IMR-90 (cell line): ENCODE measurements at regions not wholly inside any gene's neighbourhood (a gene's known extent, or its start where the extent isn't known, plus 50 kb on each side); places are given as distances from the start of the nearest gene placed in this dataset.

Source experiments
- ATAC-seq: fragments of 200-7000 bp; cut with Tn5 transposase; 2 replicates; pipeline ENCODE4 v1.9.1; 2020; ENCODE audit warnings: low read depth, mild to moderate bottlenecking, moderate library complexity
- BruUV-seq: library from RNA; stranded (reverse); fragments of 400-500 nt; replicated peaks from 2 replicates; lab custom pipeline; 2021; lab: Mats Ljungman, UMichigan
- CTCF ChIA-PET: fragments of 300-600 bp; formaldehyde crosslinking; extraction: SDS; loops from one replicate; lab custom pipeline; 2021; ENCODE audit warnings: antibody characterized with exemption; lab: Yijun Ruan, JAX
- POLR2A ChIA-PET: fragments of 300-600 bp; sonication (Branson Sonifier 250); formaldehyde crosslinking; loops from one replicate; lab custom pipeline; 2022; ENCODE audit warnings: antibody characterized with exemption; ENCODE audit not compliant: unreplicated experiment; lab: Charles Lee
- DNase-seq: peaks from one replicate; pipeline ENCODE4 v3.0.0; 2013
- H2AFZ ChIP-seq: replicated peaks from 2 replicates; pipeline ENCODE3; 2013; ENCODE audit warnings: low read length, mild to moderate bottlenecking; ENCODE audit not compliant: poor library complexity
- H2AK5ac ChIP-seq: 2 replicates; pipeline ENCODE4 v1.6.1; 2013; ENCODE audit warnings: low read depth, low read length, inconsistent platforms
- H2AK9ac ChIP-seq: replicated peaks from 2 replicates; pipeline ENCODE3; 2013; ENCODE audit warnings: mild to moderate bottlenecking, low read depth, low read length, moderate library complexity; ENCODE audit not compliant: poor library complexity
- H2BK120ac ChIP-seq: 2 replicates; pipeline ENCODE4 v1.6.1; 2013; ENCODE audit warnings: low read depth, low read length, inconsistent platforms
- H2BK15ac ChIP-seq: 3 replicates; pipeline ENCODE4 v1.6.1; 2013; ENCODE audit warnings: low read depth, low read length, inconsistent platforms
- H2BK20ac ChIP-seq: 2 replicates; pipeline ENCODE4 v1.6.1; 2013; ENCODE audit warnings: low read depth, mild to moderate bottlenecking, inconsistent platforms, low read length, moderate library complexity
- H2BK5ac ChIP-seq: 2 replicates; pipeline ENCODE4 v1.6.1; 2013; ENCODE audit warnings: mild to moderate bottlenecking, low read depth, low read length, inconsistent platforms; ENCODE audit not compliant: poor library complexity, severe bottlenecking
- H3K14ac ChIP-seq: replicated peaks from 2 replicates; pipeline ENCODE4 v1.6.1; 2013; ENCODE audit warnings: low read depth, low read length, inconsistent platforms
- H3K18ac ChIP-seq: 2 replicates; pipeline ENCODE4 v1.6.1; 2013; ENCODE audit warnings: low read depth, low read length, control low read depth
- H3K23ac ChIP-seq: 2 replicates; pipeline ENCODE4 v1.6.1; 2013; ENCODE audit warnings: low read depth, low read length, inconsistent platforms
- H3K27ac ChIP-seq: 2 replicates; pipeline ENCODE4 v1.5.1; 2013; ENCODE audit warnings: mild to moderate bottlenecking, control low read depth, low read length; ENCODE audit not compliant: insufficient read depth
- H3K27me3 ChIP-seq: 2 replicates; pipeline ENCODE4 v1.6.1; 2013; ENCODE audit warnings: low read length; ENCODE audit not compliant: control insufficient read depth, insufficient read depth
- H3K36me3 ChIP-seq: 2 replicates; pipeline ENCODE4 v1.6.1; 2013; ENCODE audit warnings: low read length, mixed read lengths; ENCODE audit not compliant: control insufficient read depth, insufficient read depth
- H3K4ac ChIP-seq: 2 replicates; pipeline ENCODE4 v1.6.1; 2013; ENCODE audit warnings: low read depth, low read length, inconsistent platforms
- H3K4me1 ChIP-seq: 2 replicates; pipeline ENCODE4 v1.6.1; 2013; ENCODE audit warnings: low read length, mixed read lengths; ENCODE audit not compliant: control insufficient read depth, insufficient read depth
- H3K4me2 ChIP-seq: 2 replicates; pipeline ENCODE4 v1.6.1; 2013; ENCODE audit warnings: low read depth, mild to moderate bottlenecking, control low read depth, low read length, moderate library complexity
- H3K4me3 ChIP-seq: 2 replicates; pipeline ENCODE4 v1.5.1; 2013; ENCODE audit warnings: low read depth, mild to moderate bottlenecking, control low read depth, low read length, moderate library complexity; ENCODE audit not compliant: insufficient read depth
- H3K56ac ChIP-seq: 2 replicates; pipeline ENCODE4 v1.6.1; 2013; ENCODE audit warnings: low read length, inconsistent platforms; ENCODE audit not compliant: insufficient read depth; ENCODE audit errors: extremely low read depth
- H3K79me1 ChIP-seq, 2 experiments: 2 replicates each; pipeline ENCODE4 v1.6.1; 2013; ENCODE audit warnings: low read length in 2 of 2, inconsistent platforms in 1 of 2, low read depth in 1 of 2
- H3K9ac ChIP-seq: 2 replicates; pipeline ENCODE4 v1.6.1; 2013; ENCODE audit warnings: low read depth, low read length, control low read depth
- H3K9me1 ChIP-seq: 2 replicates; pipeline ENCODE4 v1.6.1; 2013; ENCODE audit warnings: low read length, inconsistent platforms; ENCODE audit not compliant: insufficient read depth
- H3K9me3 ChIP-seq: 2 replicates; pipeline ENCODE4 v1.6.1; 2013; ENCODE audit warnings: low read length; ENCODE audit not compliant: control insufficient read depth, insufficient read depth
- H4K20me1 ChIP-seq: 2 replicates; pipeline ENCODE4 v1.6.1; 2013; ENCODE audit warnings: low read length, inconsistent platforms; ENCODE audit not compliant: insufficient read depth
- H4K5ac ChIP-seq: 2 replicates; pipeline ENCODE4 v1.6.1; 2013; ENCODE audit warnings: mild to moderate bottlenecking, low read depth, low read length, control low read depth
- H4K8ac ChIP-seq, 2 experiments: 2 replicates each; pipeline ENCODE4 v1.6.1; 2013; ENCODE audit warnings: low read depth in 2 of 2, low read length in 2 of 2, control low read depth in 1 of 2, inconsistent platforms in 1 of 2
- H4K91ac ChIP-seq: 2 replicates; pipeline ENCODE4 v1.6.1; 2013; ENCODE audit warnings: low read depth, low read length, inconsistent platforms; ENCODE audit not compliant: insufficient read depth
- BHLHE40 ChIP-seq: fragments of 150-350 bp; IDR thresholded peaks from 2 replicates; pipeline ENCODE4 v1.6.1; 2016; ENCODE audit warnings: mild to moderate bottlenecking, low read depth, low read length
- CEBPB ChIP-seq: IDR thresholded peaks from 2 replicates; pipeline ENCODE4 v1.6.1; 2012; ENCODE audit warnings: low read depth, low read length, improper control_type of control experiment
- CHD1 ChIP-seq: IDR thresholded peaks from 2 replicates; pipeline ENCODE4 v1.6.1; 2012; ENCODE audit warnings: low read depth, low read length, improper control_type of control experiment
- CTCF ChIP-seq: conservative IDR thresholded peaks from 2 replicates; pipeline ENCODE4 v1.5.1; 2012; ENCODE audit warnings: mild to moderate bottlenecking, low read depth, low read length, improper control_type of control experiment
- ELK1 ChIP-seq: fragments of 150-350 bp; IDR thresholded peaks from 2 replicates; pipeline ENCODE4 v1.6.1; 2016; ENCODE audit warnings: low read depth, mild to moderate bottlenecking, low read length, moderate library complexity, borderline replicate concordance
- FOS ChIP-seq: fragments of 150-350 bp; IDR thresholded peaks from 2 replicates; pipeline ENCODE4 v1.6.1; 2016; ENCODE audit warnings: low read depth, low read length
- MAFK ChIP-seq: IDR thresholded peaks from 2 replicates; pipeline ENCODE4 v1.6.1; 2012; ENCODE audit warnings: low read depth, low read length, improper control_type of control experiment
- MAZ ChIP-seq: IDR thresholded peaks from 2 replicates; pipeline ENCODE4 v1.6.1; 2012; ENCODE audit warnings: low read depth, mild to moderate bottlenecking, low read length, improper control_type of control experiment, moderate library complexity, borderline replicate concordance
- MXI1 ChIP-seq: IDR thresholded peaks from 2 replicates; pipeline ENCODE4 v1.6.1; 2012; ENCODE audit warnings: low read depth, mild to moderate bottlenecking, low read length, moderate library complexity, borderline replicate concordance
- NFE2L2 ChIP-seq: fragments of 150-350 bp; IDR thresholded peaks from 2 replicates; pipeline ENCODE4 v1.6.1; 2016; ENCODE audit warnings: low read depth, mild to moderate bottlenecking, low read length
- POLR2A ChIP-seq: IDR thresholded peaks from 2 replicates; pipeline ENCODE4 v1.6.1; 2012; ENCODE audit warnings: mild to moderate bottlenecking, low read depth, low read length
- RAD21 ChIP-seq: IDR thresholded peaks from 2 replicates; pipeline ENCODE4 v1.6.1; 2012; ENCODE audit warnings: low read length, improper control_type of control experiment
- RCOR1 ChIP-seq: IDR thresholded peaks from 2 replicates; pipeline ENCODE4 v1.6.1; 2012; ENCODE audit warnings: mild to moderate bottlenecking, low read length, improper control_type of control experiment; ENCODE audit not compliant: insufficient replicate concordance
- RFX5 ChIP-seq: IDR thresholded peaks from 2 replicates; pipeline ENCODE4 v1.8.0; 2012; ENCODE audit warnings: low read depth, mild to moderate bottlenecking, low read length, moderate library complexity
- SMC3 ChIP-seq: fragments of 150-350 bp; IDR thresholded peaks from 2 replicates; pipeline ENCODE4 v1.6.1; 2016; ENCODE audit warnings: low read depth, mild to moderate bottlenecking, antibody characterized with exemption, low read length, moderate library complexity
- USF2 ChIP-seq: fragments of 150-350 bp; IDR thresholded peaks from 2 replicates; pipeline ENCODE4 v1.6.1; 2017; ENCODE audit warnings: mild to moderate bottlenecking, antibody characterized with exemption, low read length, low read depth
- WGBS, 2 experiments: methylation state at CpG; one replicate each; pipeline versions ENCODE4 v1.1.5 to v1.1.7; 2013; ENCODE audit warnings: missing lambda C conversion rate in 2 of 2; ENCODE audit not compliant: insufficient read length in 1 of 2; ENCODE audit errors: extremely low coverage in 2 of 2; 5-methylcytosine and 5-hydroxymethylcytosine counted together
- dilution Hi-C: fragments of 300-500 bp; cut with HindIII; formaldehyde crosslinking; loops from one replicate; pipeline ENCODE4 v1.14.3; 2018; ENCODE audit warnings: low sequenced_read_pairs; ENCODE audit not compliant: unreplicated experiment
- in situ Hi-C: fragments of 300-500 bp; cut with MboI; formaldehyde crosslinking; loops from 3 replicates; pipeline ENCODE4 v1.14.3; 2019; ENCODE audit warnings: low sequenced_read_pairs, inconsistent platforms, mixed read lengths
- intact Hi-C: fragments of 100-400 bp; cut with micrococcal nuclease; formaldehyde crosslinking; loops from 2 replicates; pipeline ENCODE4 v1.10.0; 2022

GRCh38 chrX:42188730-42189129 lies 265.4 kb upstream of the CASK start:
- BruUV-seq, result no TSS peak
- H4K8ac ChIP-seq, result no peak overlapping the region
- peaks cover 8% of the 10 kb centered on the region; the same call in 1 of the 2 replicates for H3K27me3 ChIP-seq
- no peak for TF ChIP-seq RCOR1
- TF ChIP-seq FOS, result no peak
- TF ChIP-seq CTCF, result no peak
- no peak for TF ChIP-seq CEBPB
- no peak for TF ChIP-seq ELK1
- no peak for TF ChIP-seq POLR2A
- no peak for TF ChIP-seq SMC3
- no peak for TF ChIP-seq BHLHE40
- TF ChIP-seq CHD1, result no peak
- no peak for TF ChIP-seq RFX5
- no peak for TF ChIP-seq MAZ
- no peak for TF ChIP-seq USF2
- TF ChIP-seq MXI1, result no peak
- TF ChIP-seq RAD21, result no peak
- no peak for TF ChIP-seq NFE2L2
- TF ChIP-seq MAFK, result no peak
- no peak overlapping the region for H2BK15ac ChIP-seq
- no CpG with 5 or more reads among the region's 5 CpGs for WGBS, 2 experiments
- H2BK5ac ChIP-seq, result no peak overlapping the region
- H3K9me1 ChIP-seq, result no peaks in the 10 kb centered on the region
- no peak overlapping the region for H2BK120ac ChIP-seq
- no peaks in the 10 kb centered on the region for H3K79me1 ChIP-seq
- H3K36me3 ChIP-seq, result no peaks in the 10 kb centered on the region
- H3K14ac ChIP-seq, result no peak overlapping the region
- dilution Hi-C loops (no loop called here), in situ Hi-C loops (no loop called here), intact Hi-C loops (no loop called here)
- no peaks in the 10 kb centered on the region for H3K9me3 ChIP-seq
- H3K4me2 ChIP-seq, result no peak overlapping the region
- no peak overlapping the region for H3K4me3 ChIP-seq
- no peak overlapping the region for H2AFZ ChIP-seq
- H4K91ac ChIP-seq, result no peak overlapping the region
- ChIA-PET CTCF (no interaction called here), POLR2A (no interaction called here)
- no peak overlapping the region for H3K23ac ChIP-seq
- no peaks in the 10 kb centered on the region for H3K4me1 ChIP-seq
- ATAC-seq (no peak), DNase-seq (no peak)
- H4K20me1 ChIP-seq, result no peaks in the 10 kb centered on the region
- no peak overlapping the region for H3K27ac ChIP-seq
- no peak overlapping the region for H3K9ac ChIP-seq
- H2BK20ac ChIP-seq, result no peak overlapping the region
- no peak overlapping the region for H3K18ac ChIP-seq
- H2AK9ac ChIP-seq, result no peak overlapping the region
- no peak overlapping the region for H4K5ac ChIP-seq
- H3K4ac ChIP-seq, result no peak overlapping the region
- H3K56ac ChIP-seq, result no peak overlapping the region
- H2AK5ac ChIP-seq, result no peak overlapping the region
